Lower leg skin (tissue), 3 donors: ENCODE measurements at regions not wholly inside any gene's neighbourhood (a gene's known extent, or its start where the extent isn't known, plus 50 kb on each side); places are given as distances from the start of the nearest gene placed in this dataset.

Experiments
- CTCF ChIP-seq, 3 donors: fragments of 450-650 bp; IDR thresholded peaks; one replicate each; pipeline ENCODE4 v1.5.1; 2016; ENCODE audit warnings: antibody characterized with exemption in 3 of 3, mild to moderate bottlenecking in 3 of 3, moderate library complexity in 2 of 3
- POLR2A ChIP-seq, 2 donors: fragments of 450-650 bp; IDR thresholded peaks; one replicate each; pipeline ENCODE4 v1.6.1; 2016 to 2017; ENCODE audit warnings: antibody characterized with exemption in 2 of 2, mild to moderate bottlenecking in 1 of 2, moderate library complexity in 1 of 2

DNA sequence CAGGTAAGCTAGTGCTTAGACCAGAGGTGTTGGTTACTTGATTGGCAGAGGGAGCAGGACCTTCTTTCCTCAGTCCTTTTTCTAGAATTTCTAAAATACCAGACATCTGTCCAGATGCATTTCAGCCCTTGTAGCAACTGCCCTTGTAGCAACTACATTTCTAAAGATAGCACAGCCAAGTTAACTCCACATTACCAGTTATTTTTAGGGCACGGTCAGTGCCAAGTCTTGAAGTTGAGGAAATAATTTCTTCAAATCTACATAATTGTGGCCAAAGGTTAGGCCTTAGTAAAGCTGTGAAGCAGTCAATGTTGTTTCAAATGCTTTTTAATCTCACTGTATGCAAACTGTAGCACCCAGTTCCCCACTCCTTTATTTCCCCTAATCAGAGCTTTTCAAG lies 62.9 kb downstream of the MID1IP1 start:
- TF ChIP-seq CTCF (IDR thresholded peaks at IDR 0.05) (no peak), POLR2A (IDR thresholded peaks at IDR 0.05) (no peak)
